OCI-LY3 (cell line): ENCODE measurements at regions not wholly inside any gene's neighbourhood (a gene's known extent, or its start where the extent isn't known, plus 50 kb on each side); places are given as distances from the start of the nearest gene placed in this dataset.

Experiments
- H2AFZ ChIP-seq: fragments of 200-600, 300-600 bp; shearing (Covaris generic); 2 replicates; pipeline ENCODE4 v1.6.0; 2014; ENCODE audit warnings: antibody characterized with exemption, low read depth, low read length
- H3K27ac ChIP-seq: fragments of 200-600, 300-600 bp; sonication (generic); 2 replicates; pipeline ENCODE4 v1.5.1; 2014; ENCODE audit warnings: mild to moderate bottlenecking, low read length, moderate library complexity, mixed read lengths
- H3K27me3 ChIP-seq: fragments of 200-600, 300-600 bp; sonication (generic); 2 replicates; pipeline ENCODE4 v1.6.1; 2014; ENCODE audit warnings: low read depth, low read length, mixed read lengths
- H3K36me3 ChIP-seq: fragments of 200-600, 300-600 bp; sonication (generic); replicated peaks from 2 replicates; pipeline ENCODE3; 2014; ENCODE audit warnings: low read depth, low read length, mixed read lengths
- H3K4me1 ChIP-seq: fragments of 300-600, 200-600 bp; sonication (generic); 2 replicates; pipeline ENCODE4 v1.6.1; 2014; ENCODE audit warnings: low read length, mixed read lengths
- H3K4me2 ChIP-seq: fragments of 200-600, 300-600 bp; sonication (generic); 2 replicates; pipeline ENCODE4 v1.6.1; 2014; ENCODE audit warnings: low read length, mixed read lengths
- H3K4me3 ChIP-seq: fragments of 300-600, 200-600 bp; sonication (generic); 2 replicates; pipeline ENCODE4 v1.5.1; 2014; ENCODE audit warnings: antibody characterized with exemption, mild to moderate bottlenecking, low read length, moderate library complexity
- H3K79me2 ChIP-seq: fragments of 300-600, 200-600 bp; shearing (Covaris generic); 2 replicates; pipeline ENCODE4 v1.6.1; 2014; ENCODE audit warnings: mild to moderate bottlenecking, low read length, mixed read lengths
- H3K9ac ChIP-seq: fragments of 300-600, 200-600 bp; shearing (Covaris generic); 2 replicates; pipeline ENCODE4 v1.6.0; 2014; ENCODE audit warnings: mild to moderate bottlenecking, low read length, moderate library complexity
- H3K9me3 ChIP-seq: fragments of 200-600, 300-600 bp; shearing (Covaris generic); 2 replicates; pipeline ENCODE4 v1.6.1; 2014; ENCODE audit warnings: low read length, mixed read lengths; ENCODE audit not compliant: insufficient read depth
- H4K20me1 ChIP-seq: fragments of 200-600, 300-600 bp; sonication (generic); 2 replicates; pipeline ENCODE4 v1.6.1; 2016; ENCODE audit warnings: low read length, mixed read lengths; ENCODE audit not compliant: insufficient read depth
- EZH2phosphoT487 ChIP-seq: fragments of 200-600 bp; shearing (Covaris generic); IDR thresholded peaks from 2 replicates; pipeline ENCODE4 v1.6.1; 2018; ENCODE audit warnings: antibody characterized with exemption, mixed run types, low read depth
- TF ChIP-seq, protein P1 (sequence below): fragments of 200-600, 300-600 bp; sonication (generic); IDR thresholded peaks from 2 replicates; pipeline ENCODE4 v1.5.1; 2014; ENCODE audit warnings: antibody characterized with exemption, low read length, low read depth

DNA sequence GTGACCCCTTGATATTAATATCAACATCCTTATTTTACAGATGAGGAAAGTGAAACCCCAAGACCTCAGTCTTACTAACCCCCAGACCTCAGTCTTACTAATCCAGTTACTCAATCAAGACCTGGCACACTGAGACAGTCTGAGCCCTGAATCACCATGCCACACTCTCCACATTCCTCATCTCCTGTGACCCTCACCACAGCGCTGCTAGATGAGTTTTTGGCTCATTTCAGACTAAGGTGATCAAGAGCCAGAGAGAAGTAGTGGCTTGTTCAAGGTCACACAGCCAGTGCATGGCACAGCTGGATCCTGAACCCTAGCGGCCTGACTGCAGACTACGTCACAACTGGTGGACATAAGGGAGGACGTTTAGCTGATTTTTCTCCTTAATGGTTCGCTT lies 579.2 kb downstream of the BCL11B start:
- TF ChIP-seq, protein P1, sequence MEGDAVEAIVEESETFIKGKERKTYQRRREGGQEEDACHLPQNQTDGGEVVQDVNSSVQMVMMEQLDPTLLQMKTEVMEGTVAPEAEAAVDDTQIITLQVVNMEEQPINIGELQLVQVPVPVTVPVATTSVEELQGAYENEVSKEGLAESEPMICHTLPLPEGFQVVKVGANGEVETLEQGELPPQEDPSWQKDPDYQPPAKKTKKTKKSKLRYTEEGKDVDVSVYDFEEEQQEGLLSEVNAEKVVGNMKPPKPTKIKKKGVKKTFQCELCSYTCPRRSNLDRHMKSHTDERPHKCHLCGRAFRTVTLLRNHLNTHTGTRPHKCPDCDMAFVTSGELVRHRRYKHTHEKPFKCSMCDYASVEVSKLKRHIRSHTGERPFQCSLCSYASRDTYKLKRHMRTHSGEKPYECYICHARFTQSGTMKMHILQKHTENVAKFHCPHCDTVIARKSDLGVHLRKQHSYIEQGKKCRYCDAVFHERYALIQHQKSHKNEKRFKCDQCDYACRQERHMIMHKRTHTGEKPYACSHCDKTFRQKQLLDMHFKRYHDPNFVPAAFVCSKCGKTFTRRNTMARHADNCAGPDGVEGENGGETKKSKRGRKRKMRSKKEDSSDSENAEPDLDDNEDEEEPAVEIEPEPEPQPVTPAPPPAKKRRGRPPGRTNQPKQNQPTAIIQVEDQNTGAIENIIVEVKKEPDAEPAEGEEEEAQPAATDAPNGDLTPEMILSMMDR: no peak
- no peak for TF ChIP-seq EZH2phosphoT487
- Histone ChIP-seq H3K27me3 (no peaks in the 10 kb centered on the region), H3K4me2 (peak overlapping the region; percentile 18; the same call in 1 of the 2 replicates), H3K4me1 (peaks cover 30% of the 10 kb centered on the region), H4K20me1 (no peaks in the 10 kb centered on the region), H3K79me2 (no peaks in the 10 kb centered on the region), H3K4me3 (no peak overlapping the region), H3K36me3 (peaks cover 17% of the 10 kb centered on the region), H3K9ac (no peak overlapping the region), H3K9me3 (no peaks in the 10 kb centered on the region), H2AFZ (no peak overlapping the region), H3K27ac (no peak overlapping the region)

DNA sequence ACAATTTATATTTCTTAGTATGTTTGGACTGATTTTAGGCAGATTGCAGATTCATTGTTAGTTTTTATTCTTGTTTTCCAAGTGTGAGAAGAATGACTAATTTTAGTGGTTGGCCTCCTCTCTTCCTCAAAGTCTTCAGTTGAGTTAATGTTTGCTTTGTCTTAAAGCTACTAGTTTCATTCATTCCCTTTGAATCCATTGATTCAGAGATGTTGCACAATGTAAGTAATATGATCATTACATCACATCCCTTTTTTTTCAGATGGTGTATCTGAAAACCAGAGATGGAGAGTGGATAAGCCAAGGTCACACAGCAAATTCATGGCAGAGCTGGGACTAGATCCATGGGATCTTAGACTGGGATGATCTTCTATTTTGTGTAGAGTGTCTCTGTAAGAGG lies 577.5 kb downstream of the BCL11B start:
- Histone ChIP-seq H3K36me3 (peaks cover 21% of the 10 kb centered on the region), H3K4me2 (no peak overlapping the region), H3K27ac (no peak overlapping the region), H3K4me3 (no peak overlapping the region), H2AFZ (no peak overlapping the region), H4K20me1 (no peaks in the 10 kb centered on the region), H3K27me3 (no peaks in the 10 kb centered on the region), H3K9me3 (no peaks in the 10 kb centered on the region), H3K4me1 (peaks cover 30% of the 10 kb centered on the region), H3K9ac (no peak overlapping the region), H3K79me2 (no peaks in the 10 kb centered on the region)
- TF ChIP-seq, protein P1: no peak
- TF ChIP-seq EZH2phosphoT487: no peak

DNA sequence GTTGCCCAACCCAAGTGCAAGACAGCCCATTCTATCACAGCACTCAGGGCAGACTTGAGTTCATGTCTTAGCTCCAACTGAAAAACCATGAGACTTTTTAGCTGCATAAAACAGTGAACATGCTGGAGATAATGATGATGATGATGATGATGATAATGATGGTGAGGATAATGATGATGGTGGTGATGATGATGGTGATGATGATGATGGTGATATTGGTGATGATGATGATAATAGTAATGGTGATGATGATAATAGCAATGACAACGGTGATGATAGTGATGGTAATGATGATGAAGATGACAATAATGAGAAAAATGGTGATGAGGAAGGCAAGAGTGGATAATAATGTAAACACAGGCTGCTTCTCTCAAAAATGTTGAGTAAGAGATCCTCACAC lies 576.2 kb downstream of the BCL11B start:
- H3K27me3 ChIP-seq: no peaks in the 10 kb centered on the region
- TF ChIP-seq, protein P1: no peak
- no peak for TF ChIP-seq EZH2phosphoT487
- no peak overlapping the region for H3K4me3 ChIP-seq
- peaks cover 21% of the 10 kb centered on the region for H3K36me3 ChIP-seq
- H3K4me1 ChIP-seq: peaks cover 30% of the 10 kb centered on the region
- no peak overlapping the region for H2AFZ ChIP-seq
- H3K9me3 ChIP-seq: no peaks in the 10 kb centered on the region
- H3K9ac ChIP-seq: no peak overlapping the region
- no peaks in the 10 kb centered on the region for H4K20me1 ChIP-seq
- peak overlapping the region; percentile 61; the same call in 1 of the 2 replicates for H3K27ac ChIP-seq
- no peak overlapping the region for H3K4me2 ChIP-seq
- H3K79me2 ChIP-seq: no peaks in the 10 kb centered on the region

DNA sequence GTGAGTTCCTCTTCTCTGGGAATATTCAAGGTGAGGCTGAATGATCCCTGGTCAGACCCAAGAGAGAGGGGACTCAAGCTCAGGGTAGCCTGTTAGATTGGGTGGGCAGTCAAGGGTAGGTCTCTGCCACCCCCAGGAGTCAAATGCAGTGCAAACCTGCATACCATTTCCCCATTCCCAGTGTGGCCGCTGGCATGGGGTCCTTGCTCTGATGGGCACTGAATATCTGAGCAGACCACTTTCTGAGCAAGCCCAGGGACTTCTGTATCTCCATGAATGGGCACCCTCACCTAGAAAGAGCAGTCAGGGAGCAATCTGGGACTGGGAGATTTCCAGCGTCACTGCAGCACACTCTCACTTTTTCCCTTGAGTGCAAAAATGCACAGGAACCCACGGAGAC lies 573.7 kb downstream of the BCL11B start:
- no peak overlapping the region for H3K27ac ChIP-seq

More for the DNA sequence above, 573.7 kb downstream of the BCL11B start:
- Histone ChIP-seq H3K9ac (no peak overlapping the region), H3K79me2 (no peaks in the 10 kb centered on the region), H3K4me1 (peaks cover 31% of the 10 kb centered on the region), H3K27me3 (no peaks in the 10 kb centered on the region), H3K36me3 (peaks cover 21% of the 10 kb centered on the region), H2AFZ (no peak overlapping the region), H3K9me3 (no peaks in the 10 kb centered on the region), H3K4me3 (no peak overlapping the region), H4K20me1 (no peaks in the 10 kb centered on the region), H3K4me2 (no peak overlapping the region)
- TF ChIP-seq, protein P1: no peak
- no peak for TF ChIP-seq EZH2phosphoT487
